ENCODE measurements at regions not wholly inside any gene's neighbourhood (a gene's known extent, or its start where the extent isn't known, plus 50 kb on each side); places are given as distances from the start of the nearest gene placed in this dataset.

DNA sequence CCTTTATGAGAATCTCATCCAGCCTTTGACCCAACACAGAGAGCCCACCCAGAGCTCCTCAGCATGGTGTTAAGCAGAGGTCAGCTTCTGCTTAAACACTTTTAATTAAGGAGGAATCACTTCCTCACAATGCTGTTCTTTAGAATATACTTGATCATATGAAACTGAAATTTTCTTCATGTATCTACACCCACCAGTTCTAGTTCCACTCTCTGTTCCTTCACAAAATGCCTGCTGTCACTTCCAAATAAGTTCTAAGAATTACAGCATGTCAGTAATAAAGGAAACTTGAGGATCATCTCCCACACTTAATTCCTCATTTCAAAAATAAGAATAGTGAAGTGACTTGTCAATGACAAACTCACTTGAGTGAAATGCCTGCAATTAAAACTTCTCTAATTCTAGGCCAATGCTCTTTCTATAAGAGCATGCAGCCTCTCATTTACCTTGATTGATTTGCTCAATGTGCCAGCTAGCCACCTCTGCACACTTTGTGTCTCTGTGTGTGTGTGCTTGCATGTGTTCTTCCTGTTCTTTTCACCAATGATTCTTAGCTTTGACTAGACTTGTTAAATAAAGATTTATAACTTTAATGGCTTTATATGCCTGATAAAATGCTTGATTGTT lies 356.3 kb downstream of the PLPP3 start (continued):
- TF ChIP-seq, protein P1, sequence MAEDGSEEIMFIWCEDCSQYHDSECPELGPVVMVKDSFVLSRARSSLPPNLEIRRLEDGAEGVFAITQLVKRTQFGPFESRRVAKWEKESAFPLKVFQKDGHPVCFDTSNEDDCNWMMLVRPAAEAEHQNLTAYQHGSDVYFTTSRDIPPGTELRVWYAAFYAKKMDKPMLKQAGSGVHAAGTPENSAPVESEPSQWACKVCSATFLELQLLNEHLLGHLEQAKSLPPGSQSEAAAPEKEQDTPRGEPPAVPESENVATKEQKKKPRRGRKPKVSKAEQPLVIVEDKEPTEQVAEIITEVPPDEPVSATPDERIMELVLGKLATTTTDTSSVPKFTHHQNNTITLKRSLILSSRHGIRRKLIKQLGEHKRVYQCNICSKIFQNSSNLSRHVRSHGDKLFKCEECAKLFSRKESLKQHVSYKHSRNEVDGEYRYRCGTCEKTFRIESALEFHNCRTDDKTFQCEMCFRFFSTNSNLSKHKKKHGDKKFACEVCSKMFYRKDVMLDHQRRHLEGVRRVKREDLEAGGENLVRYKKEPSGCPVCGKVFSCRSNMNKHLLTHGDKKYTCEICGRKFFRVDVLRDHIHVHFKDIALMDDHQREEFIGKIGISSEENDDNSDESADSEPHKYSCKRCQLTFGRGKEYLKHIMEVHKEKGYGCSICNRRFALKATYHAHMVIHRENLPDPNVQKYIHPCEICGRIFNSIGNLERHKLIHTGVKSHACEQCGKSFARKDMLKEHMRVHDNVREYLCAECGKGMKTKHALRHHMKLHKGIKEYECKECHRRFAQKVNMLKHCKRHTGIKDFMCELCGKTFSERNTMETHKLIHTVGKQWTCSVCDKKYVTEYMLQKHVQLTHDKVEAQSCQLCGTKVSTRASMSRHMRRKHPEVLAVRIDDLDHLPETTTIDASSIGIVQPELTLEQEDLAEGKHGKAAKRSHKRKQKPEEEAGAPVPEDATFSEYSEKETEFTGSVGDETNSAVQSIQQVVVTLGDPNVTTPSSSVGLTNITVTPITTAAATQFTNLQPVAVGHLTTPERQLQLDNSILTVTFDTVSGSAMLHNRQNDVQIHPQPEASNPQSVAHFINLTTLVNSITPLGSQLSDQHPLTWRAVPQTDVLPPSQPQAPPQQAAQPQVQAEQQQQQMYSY (CRISPR knock-in tag; IDR thresholded peaks at IDR 0.05): no peak
- TF ChIP-seq ZNF614 (CRISPR knock-in tag; IDR thresholded peaks at IDR 0.05; ENCODE audit: borderline replicate concordance) (no peak), PRDM4 (CRISPR knock-in tag; IDR thresholded peaks at IDR 0.05; ENCODE audit: borderline replicate concordance) (no peak), MIER2 (CRISPR knock-in tag; IDR thresholded peaks at IDR 0.05) (no peak), NFE2L2 (IDR thresholded peaks at IDR 0.05; ENCODE audit: low read length) (no peak)

DNA sequence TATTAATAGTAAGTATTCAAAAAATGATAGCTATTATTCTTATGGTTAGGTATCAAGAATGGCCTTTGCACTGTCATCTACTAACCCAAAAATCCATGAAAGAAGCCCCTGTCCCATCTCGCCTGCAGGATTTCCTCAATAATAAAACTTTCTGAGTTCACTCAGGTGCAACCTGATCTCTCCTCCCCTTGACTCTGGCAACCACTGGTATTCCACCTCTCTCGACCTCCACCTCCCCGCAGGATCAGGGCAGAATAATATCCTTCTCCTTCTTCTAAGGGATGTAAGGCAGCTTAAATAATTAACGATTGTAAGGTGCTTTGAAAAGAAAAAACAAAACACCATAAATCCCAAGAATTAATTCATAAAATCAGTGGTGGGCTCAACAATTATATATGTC lies 359.3 kb downstream of the PLPP3 start:
- WGBS (ENCODE audit: low lambda C conversion rate): 53% methylated on average over 4 of the region's 4 CpGs
- DNase-seq (ENCODE audit: low spot score) (no peak), FAIRE-seq (no peak), ATAC-seq (no peak)
- no peaks in the 10 kb centered on the region for H3K79me2 ChIP-seq (ENCODE audit: insufficient read depth, low read length)
- H4K20me1 ChIP-seq (ENCODE audit: insufficient read depth, low read length): no peaks in the 10 kb centered on the region
- CTCF ChIA-PET (ENCODE audit: low intra/inter-chr PET ratio, low total read pairs): no interaction called here
- H3K27me3 ChIP-seq (ENCODE audit: control insufficient read depth in 1 of 2, insufficient read depth in 2 of 2, low read length in 2 of 2): no peaks in the 10 kb centered on the region
- H3K4me3 ChIP-seq (replicated peaks in 1 of 3; ENCODE audit: insufficient read depth in 1 of 3, low read depth in 2 of 3, low read length in 3 of 3): no peak overlapping the region
- H2AFZ ChIP-seq (ENCODE audit: low read length): no peak overlapping the region
- H3K4me2 ChIP-seq (ENCODE audit: low read depth, low read length): no peak overlapping the region
- H3K4me1 ChIP-seq (ENCODE audit: insufficient read depth, low read length): no peaks in the 10 kb centered on the region
- intact Hi-C loops (cut with micrococcal nuclease; ENCODE audit: unreplicated experiment) (no loop called here), in situ Hi-C loops (cut with HindIII; ENCODE audit: extremely low pct_ligation_motif_present, low pct_unique_long_range_greater_than_20kb) (no loop called here)
- no TSS peak for BruUV-seq (replicated peaks)
- H3K27ac ChIP-seq (ENCODE audit: extremely low read length, insufficient read depth, low read length): no peak overlapping the region
- POLR2A ChIA-PET: no interaction called here
- no peak overlapping the region for H3K9ac ChIP-seq (ENCODE audit: insufficient read depth, low read depth, low read length)
- no peaks in the 10 kb centered on the region for H3K36me3 ChIP-seq (replicated peaks in 1 of 2; ENCODE audit: control insufficient read depth in 1 of 2, insufficient read depth in 2 of 2, low read length in 2 of 2)
- TF ChIP-seq ZMYM4 (CRISPR knock-in tag; IDR thresholded peaks at IDR 0.05) (no peak), KLF11 (CRISPR knock-in tag; IDR thresholded peaks at IDR 0.05) (no peak), ZKSCAN5 (CRISPR knock-in tag; IDR thresholded peaks at IDR 0.05) (no peak), ZNF713 (CRISPR knock-in tag; IDR thresholded peaks at IDR 0.05) (no peak), ZZZ3 (CRISPR knock-in tag; IDR thresholded peaks at IDR 0.05; ENCODE audit: borderline replicate concordance) (no peak), ZMAT3 (CRISPR knock-in tag; conservative IDR thresholded peaks at IDR 0.05) (no peak), ARID2 (CRISPR knock-in tag; IDR thresholded peaks at IDR 0.05; ENCODE audit: borderline replicate concordance) (no peak), MTF1 (CRISPR knock-in tag; IDR thresholded peaks at IDR 0.05) (no peak), DRAP1 (CRISPR knock-in tag; IDR thresholded peaks at IDR 0.05) (no peak), ZNF138 (CRISPR knock-in tag; IDR thresholded peaks at IDR 0.05; ENCODE audit: low read depth) (no peak), KLF16 (CRISPR knock-in tag; IDR thresholded peaks at IDR 0.05) (no peak), ZNF704 (CRISPR knock-in tag; IDR thresholded peaks at IDR 0.05; ENCODE audit: borderline replicate concordance) (no peak)
- H3K9me3 ChIP-seq (ENCODE audit: low read length): no peaks in the 10 kb centered on the region
